Smooth muscle cell (in vitro differentiated cells): ENCODE measurements at regions not wholly inside any gene's neighbourhood (a gene's known extent, or its start where the extent isn't known, plus 50 kb on each side); places are given as distances from the start of the nearest gene placed in this dataset.

Source experiments
- DNase-seq: peaks from one replicate; lab custom pipeline; 2025; ENCODE audit not compliant: unreplicated experiment; lab: John Stamatoyannopoulos, UW
- H2AFZ ChIP-seq: fragments of 200-600 bp; sonication (generic); 2 replicates; pipeline ENCODE4 v1.6.0; 2016; ENCODE audit warnings: antibody characterized with exemption, low read depth, mild to moderate bottlenecking
- H3F3A ChIP-seq: fragments of 200-600 bp; sonication (generic); 2 replicates; pipeline ENCODE4 v1.6.0; 2017; ENCODE audit warnings: antibody characterized with exemption, low read depth
- H3K27ac ChIP-seq: fragments of 200-600 bp; sonication (generic); 2 replicates; pipeline ENCODE4 v1.5.1; 2016; ENCODE audit warnings: low read depth, mild to moderate bottlenecking
- H3K27me3 ChIP-seq: fragments of 200-600 bp; sonication (generic); 2 replicates; pipeline ENCODE4 v1.6.1; 2016; ENCODE audit warnings: low read depth, mild to moderate bottlenecking
- H3K36me3 ChIP-seq: fragments of 200-600 bp; sonication (generic); 2 replicates; pipeline ENCODE4 v1.5.1; 2016; ENCODE audit warnings: low read depth
- H3K4me1 ChIP-seq: fragments of 200-600 bp; sonication (generic); 2 replicates; pipeline ENCODE4 v1.5.1; 2016; ENCODE audit warnings: low read depth
- H3K4me2 ChIP-seq: fragments of 200-600 bp; sonication (generic); 2 replicates; pipeline ENCODE4 v1.6.0; 2016; ENCODE audit warnings: mild to moderate bottlenecking
- H3K4me3 ChIP-seq: fragments of 200-600 bp; sonication (generic); 2 replicates; pipeline ENCODE4 v1.5.1; 2016; ENCODE audit warnings: mild to moderate bottlenecking
- H3K79me2 ChIP-seq: fragments of 200-600 bp; sonication (generic); 2 replicates; pipeline ENCODE4 v1.6.0; 2016; ENCODE audit warnings: low read depth, mild to moderate bottlenecking
- H3K9ac ChIP-seq: fragments of 200-600 bp; sonication (generic); 2 replicates; pipeline ENCODE4 v1.6.0; 2016; ENCODE audit warnings: low read depth
- H3K9me3 ChIP-seq: fragments of 200-600 bp; sonication (generic); replicated peaks from 2 replicates; pipeline ENCODE4 v1.5.1; 2016; ENCODE audit warnings: low read depth
- H4K20me1 ChIP-seq: fragments of 200-600 bp; sonication (generic); 2 replicates; pipeline ENCODE4 v1.6.0; 2016; ENCODE audit warnings: low read depth
- WGBS: methylation state at CpG from one replicate; pipeline ENCODE4 v1.1.7; 2016; ENCODE audit warnings: low lambda C conversion rate; 5-methylcytosine and 5-hydroxymethylcytosine counted together
- TF ChIP-seq, protein P1 (sequence below): fragments of 200-600 bp; sonication (generic); IDR thresholded peaks from 2 replicates; pipeline ENCODE4 v1.5.1; 2017; ENCODE audit warnings: borderline replicate concordance, mild to moderate bottlenecking, antibody characterized with exemption; ENCODE audit not compliant: insufficient read depth, poor library complexity, severe bottlenecking

DNA sequence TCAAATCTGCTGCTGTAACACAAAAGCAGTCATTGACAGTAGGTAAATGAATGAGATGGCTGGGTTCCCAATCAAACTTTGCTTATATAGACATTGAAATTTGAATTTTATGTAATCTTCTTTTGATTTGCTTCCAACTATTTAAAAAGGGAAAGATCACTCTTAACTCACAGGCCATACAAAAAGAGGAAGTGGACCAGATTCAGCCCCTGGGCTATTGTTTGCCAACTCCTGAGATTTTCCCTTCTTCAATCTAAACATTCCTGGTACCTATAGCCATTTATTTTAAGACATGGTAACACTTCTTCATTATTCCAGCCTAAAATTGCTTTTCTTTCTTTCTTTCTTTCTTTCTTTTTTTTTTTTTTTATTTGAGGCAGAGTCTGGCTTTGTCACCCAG lies 260.6 kb downstream of the TFAP2A start:
- Histone ChIP-seq H3K27me3 (peaks cover 5% of the 10 kb centered on the region), H3K9ac (no peak overlapping the region), H4K20me1 (no peaks in the 10 kb centered on the region), H3F3A (no peaks in the 10 kb centered on the region), H3K4me3 (no peak overlapping the region), H3K4me1 (no peaks in the 10 kb centered on the region), H3K27ac (no peak overlapping the region), H3K36me3 (no peaks in the 10 kb centered on the region), H3K9me3 (no peaks in the 10 kb centered on the region), H3K79me2 (no peaks in the 10 kb centered on the region), H2AFZ (no peak overlapping the region), H3K4me2 (no peak overlapping the region)
- DNase-seq = no peak
- TF ChIP-seq, protein P1, sequence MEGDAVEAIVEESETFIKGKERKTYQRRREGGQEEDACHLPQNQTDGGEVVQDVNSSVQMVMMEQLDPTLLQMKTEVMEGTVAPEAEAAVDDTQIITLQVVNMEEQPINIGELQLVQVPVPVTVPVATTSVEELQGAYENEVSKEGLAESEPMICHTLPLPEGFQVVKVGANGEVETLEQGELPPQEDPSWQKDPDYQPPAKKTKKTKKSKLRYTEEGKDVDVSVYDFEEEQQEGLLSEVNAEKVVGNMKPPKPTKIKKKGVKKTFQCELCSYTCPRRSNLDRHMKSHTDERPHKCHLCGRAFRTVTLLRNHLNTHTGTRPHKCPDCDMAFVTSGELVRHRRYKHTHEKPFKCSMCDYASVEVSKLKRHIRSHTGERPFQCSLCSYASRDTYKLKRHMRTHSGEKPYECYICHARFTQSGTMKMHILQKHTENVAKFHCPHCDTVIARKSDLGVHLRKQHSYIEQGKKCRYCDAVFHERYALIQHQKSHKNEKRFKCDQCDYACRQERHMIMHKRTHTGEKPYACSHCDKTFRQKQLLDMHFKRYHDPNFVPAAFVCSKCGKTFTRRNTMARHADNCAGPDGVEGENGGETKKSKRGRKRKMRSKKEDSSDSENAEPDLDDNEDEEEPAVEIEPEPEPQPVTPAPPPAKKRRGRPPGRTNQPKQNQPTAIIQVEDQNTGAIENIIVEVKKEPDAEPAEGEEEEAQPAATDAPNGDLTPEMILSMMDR = no peak

DNA sequence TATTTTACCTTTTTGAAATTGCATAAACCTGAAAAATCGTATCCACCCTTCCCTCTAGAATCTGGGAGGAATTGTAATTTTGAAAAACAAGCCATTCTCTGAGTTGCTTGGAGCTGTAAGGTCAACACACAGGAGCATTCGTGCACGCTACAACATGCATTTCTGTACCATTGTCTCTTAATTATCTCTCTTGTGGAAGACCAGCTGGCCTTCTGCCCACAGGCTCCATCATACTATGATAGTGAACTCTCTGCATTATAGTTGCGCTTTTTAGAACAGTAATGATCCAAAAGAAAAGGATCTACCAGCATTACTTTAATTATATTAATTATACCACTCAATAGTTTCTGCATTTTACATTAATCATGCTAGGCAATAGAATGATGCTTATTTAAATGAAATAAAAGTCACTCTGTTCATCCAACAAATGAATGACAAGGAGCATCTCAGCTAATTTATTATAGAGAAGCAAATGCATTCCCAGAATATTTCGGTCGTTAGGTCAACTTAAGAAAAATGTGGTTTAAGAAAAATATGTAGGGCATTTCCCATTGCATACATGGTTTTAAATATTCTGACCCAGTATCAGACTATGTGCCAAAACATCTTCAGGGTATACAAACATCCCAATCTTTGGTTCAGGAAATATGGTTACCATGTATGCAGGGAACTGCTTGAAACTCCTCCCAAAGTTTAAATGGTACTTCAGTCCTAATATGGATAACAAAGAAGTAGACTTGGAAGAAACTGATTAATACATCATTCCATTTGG lies 263.5 kb downstream of the TFAP2A start:
- Histone ChIP-seq H3K27me3 (peaks cover 5% of the 10 kb centered on the region), H3K9ac (no peak overlapping the region)

DNA sequence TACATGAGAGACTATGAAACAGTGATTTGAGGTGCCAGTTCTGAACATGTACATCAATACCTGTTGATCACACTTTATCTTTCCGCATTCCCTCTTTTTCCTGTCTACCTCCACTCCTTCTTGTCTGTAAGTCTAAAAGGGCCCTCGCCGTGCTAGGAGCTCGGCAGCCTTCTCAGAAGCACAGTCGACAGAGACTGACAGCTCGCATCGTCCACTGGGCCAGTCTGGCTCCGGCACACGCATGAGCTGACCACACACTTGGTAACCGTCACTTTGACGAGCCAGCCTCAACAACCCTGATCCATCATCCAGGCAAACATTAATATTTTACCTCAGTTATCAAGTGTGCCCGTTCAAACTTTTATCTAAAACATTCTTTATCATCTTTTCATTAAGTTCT lies 265.3 kb downstream of the TFAP2A start:
- Histone ChIP-seq H3K4me3 (no peak overlapping the region), H3K9ac (no peak overlapping the region), H3K4me2 (no peak overlapping the region), H3K4me1 (no peaks in the 10 kb centered on the region), H3K36me3 (no peaks in the 10 kb centered on the region), H2AFZ (no peak overlapping the region), H3K9me3 (no peaks in the 10 kb centered on the region), H3K27ac (no peak overlapping the region), H3F3A (no peaks in the 10 kb centered on the region), H3K79me2 (no peaks in the 10 kb centered on the region), H4K20me1 (no peaks in the 10 kb centered on the region), H3K27me3 (peaks cover 5% of the 10 kb centered on the region)
- WGBS = 87% methylated on average over 12 of the region's 12 CpGs
- no peak for DNase-seq
- TF ChIP-seq, protein P1 = no peak

More for the DNA sequence above, 263.5 kb downstream of the TFAP2A start:
- H4K20me1 ChIP-seq = no peaks in the 10 kb centered on the region
- no peak for DNase-seq
- H3K9me3 ChIP-seq = no peaks in the 10 kb centered on the region
- TF ChIP-seq, protein P1 = no peak
- 79% methylated on average over 6 of the region's 6 CpGs for WGBS
- H3K79me2 ChIP-seq = no peaks in the 10 kb centered on the region
- no peaks in the 10 kb centered on the region for H3K36me3 ChIP-seq
- no peaks in the 10 kb centered on the region for H3F3A ChIP-seq
- no peak overlapping the region for H2AFZ ChIP-seq
- no peak overlapping the region for H3K4me2 ChIP-seq
- H3K4me3 ChIP-seq = no peak overlapping the region
- H3K27ac ChIP-seq = no peak overlapping the region
- H3K4me1 ChIP-seq = no peaks in the 10 kb centered on the region
